Astrocyte (in vitro differentiated cells and primary cell): ENCODE measurements at regions not wholly inside any gene's neighbourhood (a gene's known extent, or its start where the extent isn't known, plus 50 kb on each side); places are given as distances from the start of the nearest gene placed in this dataset.

Experiments
- DNase-seq: peaks from one replicate; pipeline ENCODE4 v3.0.0-alpha.2; 2010; ENCODE audit warnings: low read depth
- FAIRE-seq: peaks from 2 replicates; lab custom pipeline; 2011; peaks lifted over from hg19 to GRCh38; lab: Jason Lieb, UNC
- H2AFZ ChIP-seq: 2 replicates; pipeline ENCODE4 v1.6.0; 2012; ENCODE audit warnings: low read depth, low read length, inconsistent platforms
- H3K27ac ChIP-seq: 2 replicates; pipeline ENCODE4 v1.5.1; 2011; ENCODE audit warnings: low read depth, low read length, inconsistent platforms
- H3K27me3 ChIP-seq: 2 replicates; pipeline ENCODE4 v1.6.0; 2011; ENCODE audit warnings: low read length, inconsistent platforms; ENCODE audit not compliant: insufficient read depth
- H3K36me3 ChIP-seq: 2 replicates; pipeline ENCODE4 v1.5.1; 2011; ENCODE audit warnings: low read length, inconsistent platforms; ENCODE audit not compliant: insufficient read depth
- H3K4me1 ChIP-seq: 2 replicates; pipeline ENCODE4 v1.5.1; 2011; ENCODE audit warnings: low read length, inconsistent platforms; ENCODE audit not compliant: insufficient read depth
- H3K4me2 ChIP-seq: 2 replicates; pipeline ENCODE4 v1.6.0; 2012; ENCODE audit warnings: low read length, inconsistent platforms
- H3K4me3 ChIP-seq: 2 replicates; pipeline ENCODE4 v1.5.1; 2011; ENCODE audit warnings: low read depth, mild to moderate bottlenecking, low read length, inconsistent platforms; ENCODE audit not compliant: insufficient read depth
- H3K79me2 ChIP-seq: 2 replicates; pipeline ENCODE4 v1.6.0; 2012; ENCODE audit warnings: mild to moderate bottlenecking, low read length, inconsistent platforms; ENCODE audit not compliant: insufficient read depth
- H3K9ac ChIP-seq: 2 replicates; pipeline ENCODE4 v1.6.0; 2012; ENCODE audit warnings: mild to moderate bottlenecking, low read length, inconsistent platforms
- H3K9me3 ChIP-seq: 2 replicates; pipeline ENCODE4 v1.5.1; 2012; ENCODE audit warnings: low read depth, mild to moderate bottlenecking, low read length, inconsistent platforms; ENCODE audit not compliant: insufficient read depth
- H4K20me1 ChIP-seq: 2 replicates; pipeline ENCODE4 v1.6.0; 2012; ENCODE audit warnings: low read length, inconsistent platforms; ENCODE audit not compliant: insufficient read depth
- H3K27ac Mint-ChIP-seq: one replicate; pipeline ENCODE4 v1.8.0; 2021; ENCODE audit warnings: mild to moderate bottlenecking, mixed read lengths; ENCODE audit not compliant: unreplicated experiment
- H3K27me3 Mint-ChIP-seq: one replicate; pipeline ENCODE4 v1.8.0; 2021; ENCODE audit warnings: low read depth, mixed read lengths; ENCODE audit not compliant: unreplicated experiment
- H3K36me3 Mint-ChIP-seq: one replicate; pipeline ENCODE4 v1.8.0; 2021; ENCODE audit warnings: low read depth, mixed read lengths; ENCODE audit not compliant: unreplicated experiment
- H3K4me1 Mint-ChIP-seq: one replicate; pipeline ENCODE4 v1.8.0; 2021; ENCODE audit warnings: low read depth, mixed read lengths; ENCODE audit not compliant: unreplicated experiment
- H3K4me3 Mint-ChIP-seq: one replicate; pipeline ENCODE4 v1.8.0; 2021; ENCODE audit warnings: mild to moderate bottlenecking, moderate library complexity, mixed read lengths; ENCODE audit not compliant: unreplicated experiment
- H3K9me3 Mint-ChIP-seq: one replicate; pipeline ENCODE4 v1.8.0; 2021; ENCODE audit warnings: mild to moderate bottlenecking, mixed read lengths; ENCODE audit not compliant: unreplicated experiment
- CTCF ChIP-seq: IDR thresholded peaks from 2 replicates; pipeline ENCODE4 v1.5.1; 2011; ENCODE audit warnings: low read depth, mild to moderate bottlenecking, inconsistent platforms, low read length, moderate library complexity; ENCODE audit not compliant: insufficient read depth
- EZH2 ChIP-seq: IDR thresholded peaks from 2 replicates; pipeline ENCODE4 v1.6.1; 2012; ENCODE audit warnings: mild to moderate bottlenecking, low read length, inconsistent platforms; ENCODE audit not compliant: insufficient read depth

GRCh38 chr13:34349091-34349722 is 531.3 kb downstream of the RFC3 start:
- no peaks in the 10 kb centered on the region for H3K9me3 ChIP-seq
- H3K9me3 Mint-ChIP-seq: no peaks in the 10 kb centered on the region
- no peaks in the 10 kb centered on the region for H3K27me3 ChIP-seq
- H3K27ac Mint-ChIP-seq: no peak overlapping the region
- no peak overlapping the region for H3K4me3 ChIP-seq
- no peaks in the 10 kb centered on the region for H3K79me2 ChIP-seq
- no peak overlapping the region for H2AFZ ChIP-seq
- H3K4me3 Mint-ChIP-seq: no peak overlapping the region
- TF ChIP-seq EZH2 (no peak), CTCF (no peak)
- H3K27me3 Mint-ChIP-seq: no peaks in the 10 kb centered on the region
- peaks cover 19% of the 10 kb centered on the region for H3K4me1 Mint-ChIP-seq
- H4K20me1 ChIP-seq: no peaks in the 10 kb centered on the region
- FAIRE-seq (peak; percentile 96), DNase-seq (peak; percentile 100)
- peaks cover 17% of the 10 kb centered on the region for H3K4me1 ChIP-seq
- H3K27ac ChIP-seq: peak overlapping the region; percentile 5
- H3K9ac ChIP-seq: no peak overlapping the region
- peak overlapping the region; percentile 52 for H3K4me2 ChIP-seq
- no peaks in the 10 kb centered on the region for H3K36me3 ChIP-seq
- H3K36me3 Mint-ChIP-seq: no peaks in the 10 kb centered on the region

GRCh38 chr13:34350671-34351070 is 532.7 kb downstream of the RFC3 start:
- Histone ChIP-seq H3K9me3 (no peaks in the 10 kb centered on the region), H3K79me2 (no peaks in the 10 kb centered on the region), H3K27ac (no peak overlapping the region), H3K4me2 (no peak overlapping the region), H3K4me3 (no peak overlapping the region), H2AFZ (no peak overlapping the region), H3K4me1 (peaks cover 17% of the 10 kb centered on the region), H3K9ac (no peak overlapping the region), H4K20me1 (no peaks in the 10 kb centered on the region), H3K27me3 (no peaks in the 10 kb centered on the region), H3K36me3 (no peaks in the 10 kb centered on the region)
- TF ChIP-seq CTCF (no peak), EZH2 (no peak)
- H3K27me3 Mint-ChIP-seq: no peaks in the 10 kb centered on the region
- H3K4me1 Mint-ChIP-seq: peaks cover 14% of the 10 kb centered on the region
- no peak overlapping the region for H3K27ac Mint-ChIP-seq
- DNase-seq (no peak), FAIRE-seq (no peak)
- no peak overlapping the region for H3K4me3 Mint-ChIP-seq
- H3K36me3 Mint-ChIP-seq: peaks cover 2% of the 10 kb centered on the region
- peaks cover 2% of the 10 kb centered on the region for H3K9me3 Mint-ChIP-seq

GRCh38 chr13:34351134-34351533 is 533.2 kb downstream of the RFC3 start:
- Histone ChIP-seq H2AFZ (no peak overlapping the region), H4K20me1 (no peaks in the 10 kb centered on the region), H3K4me1 (peaks cover 17% of the 10 kb centered on the region), H3K27ac (no peak overlapping the region), H3K9ac (no peak overlapping the region), H3K36me3 (no peaks in the 10 kb centered on the region), H3K27me3 (no peaks in the 10 kb centered on the region), H3K79me2 (no peaks in the 10 kb centered on the region), H3K4me2 (no peak overlapping the region), H3K9me3 (no peaks in the 10 kb centered on the region), H3K4me3 (no peak overlapping the region)
- FAIRE-seq (no peak), DNase-seq (no peak)
- H3K4me1 Mint-ChIP-seq: peaks cover 14% of the 10 kb centered on the region
- H3K27me3 Mint-ChIP-seq: no peaks in the 10 kb centered on the region
- peaks cover 2% of the 10 kb centered on the region for H3K9me3 Mint-ChIP-seq
- TF ChIP-seq EZH2 (no peak), CTCF (no peak)
- H3K36me3 Mint-ChIP-seq: peaks cover 2% of the 10 kb centered on the region
- H3K27ac Mint-ChIP-seq: no peak overlapping the region
- H3K4me3 Mint-ChIP-seq: no peak overlapping the region
